ENCODE measurements at regions not wholly inside any gene's neighbourhood (a gene's known extent, or its start where the extent isn't known, plus 50 kb on each side); places are given as distances from the start of the nearest gene placed in this dataset.

DNA sequence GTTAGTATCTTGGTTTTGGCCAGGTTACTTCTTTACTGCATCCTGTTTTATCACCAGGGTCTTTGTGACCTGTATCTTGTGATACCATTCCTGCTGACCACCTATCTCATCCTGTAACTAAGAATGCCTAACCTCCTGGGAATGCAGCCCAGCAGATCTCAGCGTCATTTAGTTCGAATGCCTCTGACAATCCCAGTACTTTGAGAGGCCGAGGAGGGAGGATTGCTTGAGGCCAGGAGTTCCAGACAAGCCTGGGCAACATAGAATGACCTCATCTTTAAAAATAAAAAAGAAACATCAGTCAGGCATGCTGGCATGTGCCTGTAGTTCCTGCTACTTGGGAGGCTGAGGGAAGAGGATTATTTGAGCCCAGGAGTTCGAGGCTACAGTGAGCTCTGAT lies 206.5 kb downstream of the SUDS3 start:
- no peak for TF ChIP-seq TAF1 (IDR thresholded peaks at IDR 0.05; ENCODE audit: borderline replicate concordance, low read depth, low read length)
- TF ChIP-seq POLR2A (IDR thresholded peaks at IDR 0.05; ENCODE audit: low read depth, low read length): no peak

Measured in GM12892 (cell line).